GM12878 (cell line): ENCODE measurements at regions not wholly inside any gene's neighbourhood (a gene's known extent, or its start where the extent isn't known, plus 50 kb on each side); places are given as distances from the start of the nearest gene placed in this dataset.
A peak's percentile ranks its signal among the peaks of the same experiment; 100 is the strongest.

Experiments
- ASH2L ChIP-seq: fragments of 300-600, 200-600 bp; sonication (generic); IDR thresholded peaks from 2 replicates; pipeline ENCODE4 v1.6.1; 2017; ENCODE audit warnings: low read depth, mild to moderate bottlenecking, borderline replicate concordance
- BACH1 ChIP-seq: fragments of 450-650 bp; IDR thresholded peaks from 2 replicates; pipeline ENCODE4 v1.6.1; 2017; ENCODE audit warnings: mild to moderate bottlenecking, borderline replicate concordance
- CEBPZ ChIP-seq: fragments of 150-350 bp; IDR thresholded peaks from 2 replicates; pipeline ENCODE4 v1.6.1; 2016; ENCODE audit warnings: low read depth, low read length
- CREM ChIP-seq: IDR thresholded peaks from 2 replicates; pipeline ENCODE4 v1.6.1; 2014; ENCODE audit warnings: antibody characterized with exemption, low read depth
- E2F4 ChIP-seq: IDR thresholded peaks from 2 replicates; pipeline ENCODE4 v1.6.1; 2012; ENCODE audit warnings: low read depth, low read length, improper control_type of control experiment
- EED ChIP-seq: sonication (generic); IDR thresholded peaks from 2 replicates; pipeline ENCODE4 v1.6.1; 2016; ENCODE audit warnings: antibody characterized with exemption, low read depth
- EGR1 ChIP-seq, 2 experiments: IDR thresholded peaks; 1 replicate in 1 of 2; 2 replicates in 1 of 2; pipeline ENCODE4 v1.6.1; 2011 to 2012; ENCODE audit warnings: low read depth in 2 of 2, low read length in 2 of 2, borderline replicate concordance in 1 of 2, mild to moderate bottlenecking in 1 of 2, moderate library complexity in 1 of 2
- FOS ChIP-seq: IDR thresholded peaks from 3 replicates; pipeline ENCODE4 v1.6.1; 2011; ENCODE audit warnings: borderline replicate concordance; ENCODE audit not compliant: insufficient read length; ENCODE audit errors: extremely low read depth
- KAT2A ChIP-seq: conservative IDR thresholded peaks from 2 replicates; pipeline ENCODE4 v1.6.1; 2011; ENCODE audit warnings: low read depth, low read length; ENCODE audit not compliant: control insufficient read depth
- MTA2 ChIP-seq: fragments of 450-650 bp; IDR thresholded peaks from 2 replicates; pipeline ENCODE4 v1.6.1; 2016; ENCODE audit warnings: low read depth, mild to moderate bottlenecking, moderate library complexity
- MXI1 ChIP-seq: fragments of 150-350 bp; IDR thresholded peaks from 2 replicates; pipeline ENCODE4 v1.6.1; 2011; ENCODE audit warnings: low read depth, mild to moderate bottlenecking, inconsistent platforms, low read length, improper control_type of control experiment
- NFIC ChIP-seq: IDR thresholded peaks from 2 replicates; pipeline ENCODE4 v1.6.1; 2012; ENCODE audit warnings: low read depth, mild to moderate bottlenecking, inconsistent platforms, low read length, moderate library complexity
- NFYA ChIP-seq: IDR thresholded peaks from 2 replicates; pipeline ENCODE4 v1.6.1; 2011; ENCODE audit warnings: low read depth, mild to moderate bottlenecking, low read length, improper control_type of control experiment, borderline replicate concordance
- RAD51 ChIP-seq: fragments of 450-650 bp; IDR thresholded peaks from 2 replicates; pipeline ENCODE4 v1.6.1; 2016; ENCODE audit warnings: moderate library complexity, mild to moderate bottlenecking, inconsistent platforms
- RELA ChIP-seq: fragments of 450-650 bp; IDR thresholded peaks from 2 replicates; pipeline ENCODE4 v1.8.0; 2014; ENCODE audit warnings: borderline replicate concordance; ENCODE audit not compliant: partially characterized antibody
- TAF1 ChIP-seq: IDR thresholded peaks from 2 replicates; pipeline ENCODE4 v1.6.1; 2011; ENCODE audit warnings: mild to moderate bottlenecking, low read depth, low read length, borderline replicate concordance
- TARDBP ChIP-seq: IDR thresholded peaks from 2 replicates; pipeline ENCODE4 v1.6.1; 2016; ENCODE audit warnings: borderline replicate concordance
- TF ChIP-seq, protein P1 (sequence below): IDR thresholded peaks from 2 replicates; pipeline ENCODE4 v1.6.1; 2011; ENCODE audit warnings: mild to moderate bottlenecking, low read depth, low read length, moderate library complexity; ENCODE audit not compliant: insufficient replicate concordance

DNA sequence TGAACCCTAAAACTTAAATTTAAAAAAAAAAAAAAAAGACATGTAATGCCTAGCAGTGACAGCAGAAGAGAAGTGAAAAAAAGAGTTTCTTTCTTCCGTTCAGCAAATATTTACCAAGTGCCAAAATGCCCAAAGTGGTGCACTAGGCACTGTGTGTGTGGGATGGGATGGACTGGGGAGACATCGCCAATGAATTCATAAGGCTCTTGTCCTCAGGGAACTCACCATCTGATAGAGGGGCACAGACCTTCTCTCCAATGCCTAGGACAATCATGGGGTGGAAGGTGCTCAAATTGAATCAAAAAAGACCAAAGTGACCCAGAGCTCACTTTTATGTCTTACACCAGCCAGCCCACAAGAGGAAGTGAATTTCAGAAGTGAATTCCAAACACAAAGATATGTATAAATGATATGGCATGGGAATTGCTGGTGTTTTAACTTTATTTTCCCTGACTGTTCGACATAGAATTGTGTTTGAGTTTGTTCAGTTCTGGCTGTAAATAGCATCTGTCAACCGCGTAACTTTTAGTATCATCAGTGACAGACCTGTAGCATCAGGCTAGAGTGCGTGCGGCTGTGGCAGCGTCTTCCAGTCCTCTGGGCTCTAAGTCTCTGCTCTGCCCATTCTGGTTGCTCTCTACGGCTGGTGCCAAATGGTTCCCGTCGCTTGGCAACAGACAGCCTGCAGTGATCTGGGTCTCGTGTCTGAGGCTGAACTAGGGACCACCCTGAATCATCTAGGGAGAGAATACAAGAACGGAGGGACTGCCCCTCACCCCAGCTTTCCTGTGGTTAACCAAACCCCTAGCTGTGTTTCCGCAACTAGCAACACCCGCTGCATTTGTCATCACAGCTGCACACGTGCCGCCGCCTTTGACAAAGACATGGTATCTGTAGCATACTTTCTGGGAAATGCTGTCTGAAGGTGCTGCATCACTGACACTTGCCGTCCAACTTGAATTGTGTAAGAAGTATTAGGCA is 154.0 kb upstream of the THBS1 start (continued):
- TF ChIP-seq CEBPZ (no peak), FOS (no peak), EED (peak; percentile 75), NFIC (peak; percentile 80), KAT2A (no peak), NFYA (no peak), CREM (peak; percentile 82), RAD51 (peak; percentile 75), BACH1 (peak; percentile 57; the same call in 1 of the 2 replicates), ASH2L (no peak), TARDBP (no peak), EGR1 (IDR thresholded peaks at IDR 0.05; ENCODE audit: borderline replicate concordance in 1 of 2, low read depth in 2 of 2, low read length in 2 of 2) (no peak), MTA2 (peak; percentile 80), E2F4 (no peak), TAF1 (no peak), RELA (peak; percentile 70), MXI1 (no peak)
- TF ChIP-seq, protein P1, sequence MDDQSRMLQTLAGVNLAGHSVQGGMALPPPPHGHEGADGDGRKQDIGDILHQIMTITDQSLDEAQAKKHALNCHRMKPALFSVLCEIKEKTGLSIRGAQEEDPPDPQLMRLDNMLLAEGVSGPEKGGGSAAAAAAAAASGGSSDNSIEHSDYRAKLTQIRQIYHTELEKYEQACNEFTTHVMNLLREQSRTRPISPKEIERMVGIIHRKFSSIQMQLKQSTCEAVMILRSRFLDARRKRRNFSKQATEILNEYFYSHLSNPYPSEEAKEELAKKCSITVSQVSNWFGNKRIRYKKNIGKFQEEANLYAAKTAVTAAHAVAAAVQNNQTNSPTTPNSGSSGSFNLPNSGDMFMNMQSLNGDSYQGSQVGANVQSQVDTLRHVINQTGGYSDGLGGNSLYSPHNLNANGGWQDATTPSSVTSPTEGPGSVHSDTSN: no peak
